ENCODE measurements at regions not wholly inside any gene's neighbourhood (a gene's known extent, or its start where the extent isn't known, plus 50 kb on each side); places are given as distances from the start of the nearest gene placed in this dataset.

GRCh38 chr2:12795851-12796250, 79.1 kb downstream of the TRIB2 start:
- no peak for ATAC-seq (replicated peaks; ENCODE audit: extremely low read depth, poor library complexity, severe bottlenecking)
- peaks cover 11% of the 10 kb centered on the region for H3K9me3 Mint-ChIP-seq
- H3K4me1 Mint-ChIP-seq, result no peaks in the 10 kb centered on the region

GRCh38 chr2:12796657-12797056, 79.9 kb downstream of the TRIB2 start:
- peaks cover 9% of the 10 kb centered on the region for H3K27me3 Mint-ChIP-seq
- DNase-seq (ENCODE audit: low spot score in 2 of 2) (no peak), ATAC-seq (replicated peaks; ENCODE audit: extremely low read depth, poor library complexity, severe bottlenecking) (no peak)
- H3K4me3 Mint-ChIP-seq, result no peak overlapping the region
- no peaks in the 10 kb centered on the region for H3K36me3 Mint-ChIP-seq (ENCODE audit: insufficient read depth)
- H3K4me1 Mint-ChIP-seq, result no peaks in the 10 kb centered on the region
- no peak overlapping the region for H3K27ac Mint-ChIP-seq (ENCODE audit: low read depth)
- peaks cover 17% of the 10 kb centered on the region for H3K9me3 Mint-ChIP-seq

More at GRCh38 chr2:12795851-12796250, 79.1 kb downstream of the TRIB2 start:
- Mint-ChIP-seq H3K27ac (ENCODE audit: low read depth) (no peak overlapping the region), H3K27me3 (peaks cover 9% of the 10 kb centered on the region), H3K4me3 (no peak overlapping the region), H3K36me3 (ENCODE audit: insufficient read depth) (no peaks in the 10 kb centered on the region)
- DNase-seq (ENCODE audit: low spot score in 2 of 2), result no peak

GRCh38 chr2:12797815-12798214, 81.1 kb downstream of the TRIB2 start:
- Mint-ChIP-seq H3K4me1 (no peaks in the 10 kb centered on the region), H3K9me3 (peaks cover 24% of the 10 kb centered on the region), H3K27ac (ENCODE audit: low read depth) (no peak overlapping the region), H3K36me3 (ENCODE audit: insufficient read depth) (peaks cover 2% of the 10 kb centered on the region), H3K4me3 (no peak overlapping the region), H3K27me3 (peaks cover 3% of the 10 kb centered on the region)
- DNase-seq (ENCODE audit: low spot score in 2 of 2), result no peak
- no peak for ATAC-seq (replicated peaks; ENCODE audit: extremely low read depth, poor library complexity, severe bottlenecking)

GRCh38 chr2:12803607-12804006, 86.9 kb downstream of the TRIB2 start:
- Mint-ChIP-seq H3K36me3 (ENCODE audit: insufficient read depth) (peaks cover 2% of the 10 kb centered on the region), H3K9me3 (peaks cover 24% of the 10 kb centered on the region), H3K4me1 (no peaks in the 10 kb centered on the region), H3K27me3 (peaks cover 10% of the 10 kb centered on the region), H3K4me3 (no peak overlapping the region), H3K27ac (ENCODE audit: low read depth) (no peak overlapping the region)
- ATAC-seq (replicated peaks; ENCODE audit: extremely low read depth, poor library complexity, severe bottlenecking) (no peak), DNase-seq (ENCODE audit: low spot score in 2 of 2) (no peak)

- ATAC-seq (replicated peaks; ENCODE audit: extremely low read depth, poor library complexity, severe bottlenecking) (no peak), DNase-seq (ENCODE audit: low spot score in 2 of 2) (no peak)
- Mint-ChIP-seq H3K9me3 (peaks cover 21% of the 10 kb centered on the region), H3K36me3 (ENCODE audit: insufficient read depth) (peaks cover 2% of the 10 kb centered on the region), H3K27me3 (peaks cover 10% of the 10 kb centered on the region), H3K4me1 (no peaks in the 10 kb centered on the region), H3K4me3 (no peak overlapping the region), H3K27ac (ENCODE audit: low read depth) (no peak overlapping the region)
Observed at GRCh38 chr2:12804091-12804856, 87.5 kb downstream of the TRIB2 start.

- Mint-ChIP-seq H3K4me1 (no peaks in the 10 kb centered on the region), H3K27ac (ENCODE audit: low read depth) (no peak overlapping the region), H3K27me3 (peaks cover 10% of the 10 kb centered on the region), H3K4me3 (no peak overlapping the region), H3K36me3 (ENCODE audit: insufficient read depth) (peaks cover 2% of the 10 kb centered on the region), H3K9me3 (peaks cover 18% of the 10 kb centered on the region)
- ATAC-seq (replicated peaks; ENCODE audit: extremely low read depth, poor library complexity, severe bottlenecking) (no peak), DNase-seq (ENCODE audit: low spot score in 2 of 2) (no peak)
Observed at GRCh38 chr2:12805033-12805432, 88.3 kb downstream of the TRIB2 start.

- no peak overlapping the region for H3K4me3 Mint-ChIP-seq
- ATAC-seq (replicated peaks; ENCODE audit: extremely low read depth, poor library complexity, severe bottlenecking), result no peak
Observed at GRCh38 chr2:12806549-12807242, 90.0 kb downstream of the TRIB2 start.

GRCh38 chr2:12807907-12808810, 91.4 kb downstream of the TRIB2 start:
- no peak for ATAC-seq (replicated peaks; ENCODE audit: extremely low read depth, poor library complexity, severe bottlenecking)
- Mint-ChIP-seq H3K27me3 (peaks cover 10% of the 10 kb centered on the region), H3K4me3 (no peak overlapping the region), H3K4me1 (no peaks in the 10 kb centered on the region), H3K9me3 (no peaks in the 10 kb centered on the region), H3K27ac (ENCODE audit: low read depth) (no peak overlapping the region), H3K36me3 (ENCODE audit: insufficient read depth) (no peaks in the 10 kb centered on the region)
- DNase-seq (ENCODE audit: low spot score in 2 of 2), result no peak

More at GRCh38 chr2:12806549-12807242, 90.0 kb downstream of the TRIB2 start:
- H3K4me1 Mint-ChIP-seq, result no peaks in the 10 kb centered on the region
- no peak overlapping the region for H3K27ac Mint-ChIP-seq (ENCODE audit: low read depth)
- peaks cover 6% of the 10 kb centered on the region for H3K9me3 Mint-ChIP-seq
- DNase-seq (ENCODE audit: low spot score in 2 of 2), result no peak
- H3K27me3 Mint-ChIP-seq, result peaks cover 10% of the 10 kb centered on the region
- H3K36me3 Mint-ChIP-seq (ENCODE audit: insufficient read depth), result peaks cover 2% of the 10 kb centered on the region

GRCh38 chr2:12809526-12809925, 92.8 kb downstream of the TRIB2 start:
- Mint-ChIP-seq H3K9me3 (no peaks in the 10 kb centered on the region), H3K27ac (ENCODE audit: low read depth) (no peak overlapping the region), H3K36me3 (ENCODE audit: insufficient read depth) (no peaks in the 10 kb centered on the region), H3K4me1 (no peaks in the 10 kb centered on the region), H3K4me3 (no peak overlapping the region), H3K27me3 (peaks cover 10% of the 10 kb centered on the region)
- DNase-seq (ENCODE audit: low spot score in 2 of 2) (no peak), ATAC-seq (replicated peaks; ENCODE audit: extremely low read depth, poor library complexity, severe bottlenecking) (no peak)

GRCh38 chr2:12811916-12812315, 95.2 kb downstream of the TRIB2 start:
- Mint-ChIP-seq H3K9me3 (no peaks in the 10 kb centered on the region), H3K4me1 (no peaks in the 10 kb centered on the region), H3K27me3 (peaks cover 1% of the 10 kb centered on the region), H3K36me3 (ENCODE audit: insufficient read depth) (peaks cover 2% of the 10 kb centered on the region), H3K27ac (ENCODE audit: low read depth) (no peak overlapping the region), H3K4me3 (no peak overlapping the region)
- ATAC-seq (replicated peaks; ENCODE audit: extremely low read depth, poor library complexity, severe bottlenecking) (no peak), DNase-seq (ENCODE audit: low spot score in 2 of 2) (no peak)

GRCh38 chr2:12813166-12813565, 96.4 kb downstream of the TRIB2 start:
- ATAC-seq (replicated peaks; ENCODE audit: extremely low read depth, poor library complexity, severe bottlenecking), result no peak

More at GRCh38 chr2:12813166-12813565, 96.4 kb downstream of the TRIB2 start:
- H3K4me1 Mint-ChIP-seq, result no peaks in the 10 kb centered on the region
- H3K27me3 Mint-ChIP-seq, result no peaks in the 10 kb centered on the region
- H3K27ac Mint-ChIP-seq (ENCODE audit: low read depth), result no peak overlapping the region
- H3K36me3 Mint-ChIP-seq (ENCODE audit: insufficient read depth), result peaks cover 2% of the 10 kb centered on the region
- DNase-seq (ENCODE audit: low spot score in 2 of 2), result no peak
- no peak overlapping the region for H3K4me3 Mint-ChIP-seq
- H3K9me3 Mint-ChIP-seq, result no peaks in the 10 kb centered on the region

Measured in central memory CD8-positive, alpha-beta T cell (primary cell).